Mesothelial cell of epicardium (in vitro differentiated cells): ENCODE measurements at regions not wholly inside any gene's neighbourhood (a gene's known extent, or its start where the extent isn't known, plus 50 kb on each side); places are given as distances from the start of the nearest gene placed in this dataset.

Experiments used
- DNase-seq, 2 experiments: peaks; one replicate each; pipeline ENCODE4 v3.0.0; 2021; ENCODE audit warnings: low spot score in 2 of 2; ENCODE audit not compliant: unreplicated experiment in 2 of 2
- H3K27ac Mint-ChIP-seq: 2 replicates; pipeline ENCODE4 v1.8.0; 2021; ENCODE audit warnings: mixed read lengths
- H3K27me3 Mint-ChIP-seq: 2 replicates; pipeline ENCODE4 v1.8.0; 2021; ENCODE audit warnings: low read depth, mixed read lengths
- H3K36me3 Mint-ChIP-seq: 2 replicates; pipeline ENCODE4 v1.8.0; 2021; ENCODE audit warnings: mixed read lengths
- H3K4me1 Mint-ChIP-seq: 2 replicates; pipeline ENCODE4 v1.8.0; 2021; ENCODE audit warnings: mixed read lengths
- H3K4me3 Mint-ChIP-seq: 2 replicates; pipeline ENCODE4 v1.8.0; 2021; ENCODE audit warnings: mild to moderate bottlenecking, moderate library complexity, mixed read lengths
- H3K9me3 Mint-ChIP-seq: 2 replicates; pipeline ENCODE4 v1.8.0; 2021; ENCODE audit warnings: mixed read lengths
- CTCF ChIP-seq: fragments of 200-600 bp; sonication (generic); IDR thresholded peaks from one replicate; pipeline ENCODE4 v1.5.0; 2021; ENCODE audit warnings: antibody characterized with exemption; ENCODE audit not compliant: unreplicated experiment

DNA sequence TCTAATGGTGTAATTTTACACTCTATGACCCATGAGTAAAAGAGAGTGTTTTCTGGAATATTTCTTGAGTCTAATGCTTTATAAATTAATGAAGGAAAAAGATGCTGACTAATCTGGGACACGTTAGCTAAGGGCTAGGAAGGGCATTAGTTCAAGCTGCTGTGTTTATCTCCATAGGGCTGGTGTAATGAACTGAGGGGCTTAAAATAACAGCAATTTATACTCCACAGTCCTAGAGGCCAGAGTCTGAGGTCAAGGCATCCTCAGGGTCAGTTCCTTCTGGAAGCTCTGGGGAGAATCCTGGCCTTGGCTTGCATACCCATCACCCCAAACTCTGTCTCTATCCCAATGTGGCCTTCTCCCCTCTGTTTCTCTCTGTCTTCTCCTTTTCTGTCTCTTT lies 105.2 kb upstream of the PFKP start:
- Mint-ChIP-seq H3K4me1 (no peaks in the 10 kb centered on the region), H3K27ac (no peak overlapping the region), H3K27me3 (peaks cover 18% of the 10 kb centered on the region), H3K9me3 (peaks cover 15% of the 10 kb centered on the region), H3K36me3 (no peaks in the 10 kb centered on the region), H3K4me3 (no peak overlapping the region)
- no peak for DNase-seq
- TF ChIP-seq CTCF, result no peak

DNA sequence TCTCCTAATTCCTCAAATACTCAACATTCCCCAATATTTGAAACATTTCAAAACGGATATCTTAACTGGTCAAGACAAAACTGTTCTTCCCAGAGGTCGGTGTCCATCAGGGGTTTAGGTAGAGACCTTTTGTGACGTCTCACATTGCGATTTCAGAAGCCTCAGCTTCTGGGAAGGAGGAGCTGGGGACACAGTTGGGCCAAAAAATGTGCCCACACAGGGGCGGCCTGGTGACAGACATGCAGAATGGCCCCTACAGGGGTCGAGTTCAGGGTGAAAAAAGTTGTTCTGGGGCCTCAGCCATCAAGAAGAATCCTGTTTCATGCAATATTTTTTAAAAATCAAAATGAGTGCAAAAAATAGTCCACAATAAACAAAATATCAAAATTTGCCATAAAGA lies 108.7 kb upstream of the PFKP start:
- no peak for DNase-seq
- Mint-ChIP-seq H3K36me3 (no peaks in the 10 kb centered on the region), H3K9me3 (peaks cover 15% of the 10 kb centered on the region), H3K4me3 (no peak overlapping the region), H3K27ac (no peak overlapping the region), H3K27me3 (peaks cover 17% of the 10 kb centered on the region), H3K4me1 (no peaks in the 10 kb centered on the region)
- no peak for TF ChIP-seq CTCF

DNA sequence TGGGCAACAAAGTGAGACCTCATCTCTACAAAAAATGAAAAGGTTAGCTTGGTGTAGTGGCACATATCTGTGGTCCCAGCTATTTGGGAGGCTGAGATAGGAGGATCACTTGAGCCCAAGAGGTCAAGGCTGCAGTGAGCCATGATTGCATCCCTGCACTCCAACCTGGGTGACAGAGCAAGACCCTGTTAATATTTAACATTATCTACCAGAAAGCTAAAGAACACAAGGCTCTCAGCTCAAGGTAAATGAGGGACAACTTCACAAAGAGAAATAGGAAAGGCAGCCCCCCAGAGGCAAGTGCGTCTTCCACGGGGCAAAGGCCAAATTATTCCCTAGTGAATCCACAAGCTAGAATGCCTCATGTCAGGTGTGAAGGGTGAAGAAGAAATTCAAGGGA lies 109.6 kb upstream of the PFKP start:
- TF ChIP-seq CTCF, result no peak
- H3K4me3 Mint-ChIP-seq, result no peak overlapping the region
- no peak for DNase-seq
- H3K36me3 Mint-ChIP-seq, result no peaks in the 10 kb centered on the region
- H3K4me1 Mint-ChIP-seq, result no peaks in the 10 kb centered on the region
- peaks cover 15% of the 10 kb centered on the region for H3K9me3 Mint-ChIP-seq
- peaks cover 23% of the 10 kb centered on the region for H3K27me3 Mint-ChIP-seq
- no peak overlapping the region for H3K27ac Mint-ChIP-seq

DNA sequence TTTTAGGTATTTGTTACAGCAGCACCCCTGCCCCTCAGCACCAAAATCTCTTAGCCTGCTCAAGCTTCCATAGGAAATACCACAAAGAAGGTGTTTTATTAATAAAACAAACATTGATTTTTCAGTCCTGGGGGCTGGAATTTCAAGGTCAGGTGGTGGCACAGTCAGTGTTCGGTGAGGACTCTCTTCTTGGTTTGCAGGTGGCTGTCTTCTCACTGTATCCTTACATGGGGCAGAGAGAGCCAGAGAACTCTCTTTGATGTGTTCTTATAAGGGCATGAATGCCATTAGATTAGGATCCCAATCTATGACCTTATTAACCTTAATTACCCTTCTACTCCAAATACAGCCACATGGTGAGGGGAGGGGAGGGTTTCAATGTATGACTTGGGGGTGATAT lies 112.3 kb upstream of the PFKP start:
- Mint-ChIP-seq H3K4me3 (no peak overlapping the region), H3K27ac (no peak overlapping the region), H3K27me3 (peaks cover 43% of the 10 kb centered on the region), H3K9me3 (no peaks in the 10 kb centered on the region), H3K36me3 (no peaks in the 10 kb centered on the region), H3K4me1 (no peaks in the 10 kb centered on the region)
- DNase-seq, result no peak
- TF ChIP-seq CTCF, result no peak

- Mint-ChIP-seq H3K27ac (no peak overlapping the region), H3K27me3 (peaks cover 52% of the 10 kb centered on the region), H3K4me3 (no peak overlapping the region), H3K36me3 (no peaks in the 10 kb centered on the region), H3K4me1 (no peaks in the 10 kb centered on the region), H3K9me3 (no peaks in the 10 kb centered on the region)
- no peak for TF ChIP-seq CTCF
- no peak for DNase-seq
These were observed 113.9 kb upstream of the PFKP start for GRCh38 chr10:2953495-2953894.

GRCh38 chr10:2951235-2951835 lies 116.0 kb upstream of the PFKP start:
- no peak for DNase-seq
- Mint-ChIP-seq H3K27me3 (peaks cover 59% of the 10 kb centered on the region), H3K36me3 (no peaks in the 10 kb centered on the region), H3K4me3 (no peak overlapping the region), H3K9me3 (no peaks in the 10 kb centered on the region), H3K27ac (no peak overlapping the region), H3K4me1 (no peaks in the 10 kb centered on the region)
- no peak for TF ChIP-seq CTCF
